ENCODE measurements at regions not wholly inside any gene's neighbourhood (a gene's known extent, or its start where the extent isn't known, plus 50 kb on each side); places are given as distances from the start of the nearest gene placed in this dataset.

DNA sequence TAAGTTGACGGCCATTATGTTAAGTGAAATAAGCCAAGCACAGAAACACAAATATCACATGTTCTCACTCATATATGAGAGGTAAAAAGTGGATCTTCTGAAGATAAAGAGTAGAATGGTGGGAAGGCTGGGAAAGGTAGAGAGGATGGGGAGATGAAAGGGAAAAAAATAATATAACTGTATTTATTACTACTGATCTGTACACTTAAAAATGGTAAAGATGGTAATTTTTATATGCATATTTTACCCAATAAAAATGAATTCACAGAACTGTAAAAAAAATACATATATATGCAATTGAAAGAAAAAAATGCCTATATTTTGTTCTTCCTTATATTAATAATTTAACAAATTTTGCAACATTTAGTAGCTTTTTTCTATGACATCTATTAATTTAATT lies 694.4 kb upstream of the MARCKS start:
- no peaks in the 10 kb centered on the region for H3K4me1 ChIP-seq
- no peak for DNase-seq (ENCODE audit: low spot score in 2 of 2)
- H3K27ac ChIP-seq: no peak overlapping the region
- H3K27me3 ChIP-seq: no peaks in the 10 kb centered on the region
- no peak overlapping the region for H3K4me3 ChIP-seq
- H3K36me3 ChIP-seq: no peaks in the 10 kb centered on the region
- H3K9me3 ChIP-seq: no peaks in the 10 kb centered on the region
- no peak for TF ChIP-seq POLR2A (IDR thresholded peaks at IDR 0.05)
- TF ChIP-seq POLR2AphosphoS5 (IDR thresholded peaks at IDR 0.05): no peak
- TF ChIP-seq, protein P1, sequence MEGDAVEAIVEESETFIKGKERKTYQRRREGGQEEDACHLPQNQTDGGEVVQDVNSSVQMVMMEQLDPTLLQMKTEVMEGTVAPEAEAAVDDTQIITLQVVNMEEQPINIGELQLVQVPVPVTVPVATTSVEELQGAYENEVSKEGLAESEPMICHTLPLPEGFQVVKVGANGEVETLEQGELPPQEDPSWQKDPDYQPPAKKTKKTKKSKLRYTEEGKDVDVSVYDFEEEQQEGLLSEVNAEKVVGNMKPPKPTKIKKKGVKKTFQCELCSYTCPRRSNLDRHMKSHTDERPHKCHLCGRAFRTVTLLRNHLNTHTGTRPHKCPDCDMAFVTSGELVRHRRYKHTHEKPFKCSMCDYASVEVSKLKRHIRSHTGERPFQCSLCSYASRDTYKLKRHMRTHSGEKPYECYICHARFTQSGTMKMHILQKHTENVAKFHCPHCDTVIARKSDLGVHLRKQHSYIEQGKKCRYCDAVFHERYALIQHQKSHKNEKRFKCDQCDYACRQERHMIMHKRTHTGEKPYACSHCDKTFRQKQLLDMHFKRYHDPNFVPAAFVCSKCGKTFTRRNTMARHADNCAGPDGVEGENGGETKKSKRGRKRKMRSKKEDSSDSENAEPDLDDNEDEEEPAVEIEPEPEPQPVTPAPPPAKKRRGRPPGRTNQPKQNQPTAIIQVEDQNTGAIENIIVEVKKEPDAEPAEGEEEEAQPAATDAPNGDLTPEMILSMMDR (IDR thresholded peaks at IDR 0.05): no peak
- intact Hi-C loops (cut with DNase I; ENCODE audit: low total_unique reads): no loop called here

DNA sequence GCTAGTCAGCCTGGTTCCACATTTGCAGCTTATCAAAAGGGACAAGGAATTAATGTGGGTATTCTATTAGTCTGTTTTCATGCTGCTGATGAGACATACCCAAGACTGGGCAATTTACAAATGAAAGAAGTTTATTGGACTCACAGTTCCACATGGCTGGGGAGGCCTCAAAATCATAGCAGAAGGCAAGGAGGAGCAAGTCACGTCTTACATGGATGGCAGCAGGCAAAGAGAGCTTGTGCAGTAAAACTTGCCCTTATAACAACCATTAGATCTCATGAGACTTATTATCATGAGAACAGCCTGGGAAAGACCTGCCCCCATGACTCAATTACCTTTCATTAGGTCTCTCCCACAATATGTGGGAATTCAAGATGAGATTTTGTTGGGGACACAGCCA lies 689.1 kb upstream of the MARCKS start:
- H3K4me3 ChIP-seq: no peak overlapping the region
- TF ChIP-seq POLR2AphosphoS5 (IDR thresholded peaks at IDR 0.05) (no peak), POLR2A (IDR thresholded peaks at IDR 0.05) (no peak)
- TF ChIP-seq, protein P1 (IDR thresholded peaks at IDR 0.05): no peak
- no peak overlapping the region for H3K27ac ChIP-seq
- H3K36me3 ChIP-seq: no peaks in the 10 kb centered on the region
- intact Hi-C loops (cut with DNase I; ENCODE audit: low total_unique reads): no loop called here
- DNase-seq (ENCODE audit: low spot score in 2 of 2): no peak
- H3K9me3 ChIP-seq: no peaks in the 10 kb centered on the region
- no peaks in the 10 kb centered on the region for H3K4me1 ChIP-seq
- H3K27me3 ChIP-seq: no peaks in the 10 kb centered on the region

DNA sequence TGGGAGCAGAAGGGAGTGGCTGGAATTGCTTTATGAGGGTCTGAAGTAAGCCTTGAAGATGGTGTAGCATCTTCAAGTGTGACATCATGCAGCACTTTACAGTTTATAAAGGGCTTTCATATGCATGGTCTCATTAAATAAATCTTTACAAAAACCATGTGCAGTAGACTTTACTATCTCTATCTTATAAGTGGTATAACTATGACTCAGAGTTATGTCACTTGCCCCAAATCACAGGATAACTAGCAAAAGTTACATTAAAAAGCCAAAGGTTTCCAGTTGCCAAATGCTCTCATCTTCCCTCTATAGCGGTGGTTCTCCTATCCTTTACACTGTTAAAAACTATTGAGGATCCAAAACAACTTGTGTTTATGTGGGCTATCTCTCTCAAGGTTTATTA lies 687.7 kb upstream of the MARCKS start:
- Histone ChIP-seq H3K4me3 (no peak overlapping the region), H3K27ac (no peak overlapping the region), H3K9me3 (no peaks in the 10 kb centered on the region), H3K36me3 (no peaks in the 10 kb centered on the region), H3K4me1 (no peaks in the 10 kb centered on the region), H3K27me3 (no peaks in the 10 kb centered on the region)
- TF ChIP-seq, protein P1 (IDR thresholded peaks at IDR 0.05): no peak
- TF ChIP-seq POLR2AphosphoS5 (IDR thresholded peaks at IDR 0.05): no peak
- TF ChIP-seq POLR2A (IDR thresholded peaks at IDR 0.05): no peak
- no peak for DNase-seq (ENCODE audit: low spot score in 2 of 2)
- intact Hi-C loops (cut with DNase I; ENCODE audit: low total_unique reads): no loop called here

DNA sequence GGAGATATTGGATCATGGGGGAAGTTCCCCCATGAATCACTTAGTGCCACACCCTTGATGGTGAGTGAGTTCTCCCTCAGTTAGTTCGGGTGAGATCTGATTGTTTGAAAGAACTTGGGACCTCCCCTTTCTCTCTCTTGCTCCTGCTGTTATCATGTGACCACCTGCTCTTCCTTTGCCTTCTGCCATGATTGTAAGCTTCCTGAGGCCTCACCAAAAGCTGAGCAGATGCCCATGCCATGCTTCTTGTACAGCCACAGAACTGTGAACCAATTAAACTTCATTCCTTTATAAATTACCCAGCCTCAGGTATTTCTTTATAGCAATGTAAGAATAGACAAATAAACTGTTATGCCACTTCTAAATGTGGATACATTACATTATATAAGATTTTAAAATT lies 686.7 kb upstream of the MARCKS start:
- no peak for TF ChIP-seq POLR2AphosphoS5 (IDR thresholded peaks at IDR 0.05)
- TF ChIP-seq POLR2A (IDR thresholded peaks at IDR 0.05): no peak
- TF ChIP-seq, protein P1 (IDR thresholded peaks at IDR 0.05): no peak
- intact Hi-C loops (cut with DNase I; ENCODE audit: low total_unique reads): no loop called here
- no peaks in the 10 kb centered on the region for H3K36me3 ChIP-seq
- H3K27ac ChIP-seq: no peak overlapping the region
- no peak for DNase-seq (ENCODE audit: low spot score in 2 of 2)
- H3K9me3 ChIP-seq: no peaks in the 10 kb centered on the region
- no peaks in the 10 kb centered on the region for H3K4me1 ChIP-seq
- H3K4me3 ChIP-seq: no peak overlapping the region
- H3K27me3 ChIP-seq: no peaks in the 10 kb centered on the region

DNA sequence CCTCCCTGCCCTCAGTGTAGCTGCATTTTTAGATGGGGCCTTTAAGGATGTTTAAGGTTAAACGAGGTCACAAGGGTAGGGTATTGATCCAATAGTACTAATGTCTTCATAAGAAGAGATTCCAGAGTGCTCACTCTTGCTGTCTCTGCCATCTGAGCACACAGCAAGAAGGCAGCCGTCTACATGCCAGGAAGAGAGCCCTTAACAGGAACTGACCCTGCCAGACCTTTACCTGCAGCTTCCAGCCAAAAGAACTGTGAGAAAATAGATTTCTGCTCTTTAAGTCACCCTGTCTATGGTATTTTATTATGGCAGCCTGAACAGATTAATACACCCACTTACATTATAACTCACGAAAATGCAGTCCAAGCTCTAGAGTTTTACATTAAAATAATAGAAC lies 685.3 kb upstream of the MARCKS start:
- no peak overlapping the region for H3K27ac ChIP-seq

More for the DNA sequence above, 685.3 kb upstream of the MARCKS start:
- Histone ChIP-seq H3K36me3 (no peaks in the 10 kb centered on the region), H3K4me1 (no peaks in the 10 kb centered on the region), H3K4me3 (no peak overlapping the region), H3K9me3 (no peaks in the 10 kb centered on the region), H3K27me3 (no peaks in the 10 kb centered on the region)
- TF ChIP-seq POLR2AphosphoS5 (IDR thresholded peaks at IDR 0.05) (no peak), POLR2A (IDR thresholded peaks at IDR 0.05) (no peak)
- TF ChIP-seq, protein P1 (IDR thresholded peaks at IDR 0.05): no peak
- intact Hi-C loops (cut with DNase I; ENCODE audit: low total_unique reads): no loop called here
- no peak for DNase-seq (ENCODE audit: low spot score in 2 of 2)
